ENCODE measurements at regions not wholly inside any gene's neighbourhood (a gene's known extent, or its start where the extent isn't known, plus 50 kb on each side); places are given as distances from the start of the nearest gene placed in this dataset.

GRCh38 chr4:72959411-72959810 is 110.1 kb downstream of the COX18 start:
- TF ChIP-seq EP300 (IDR thresholded peaks at IDR 0.05): no peak
- TF ChIP-seq POLR2AphosphoS5 (IDR thresholded peaks at IDR 0.05): no peak
- TF ChIP-seq POLR2A (IDR thresholded peaks at IDR 0.05): no peak
- TF ChIP-seq CTCF (IDR thresholded peaks at IDR 0.05): no peak
- Histone ChIP-seq H3K4me3 (no peak overlapping the region), H3K9me3 (peaks cover 0 to 6% (median 0%) of the 10 kb centered on the region in 4 donors), H3K4me1 (no peaks in the 10 kb centered on the region), H3K36me3 (no peaks in the 10 kb centered on the region), H3K27ac (no peak overlapping the region), H3K27me3 (no peaks in the 10 kb centered on the region)
- DNase-seq (no peak), ATAC-seq (ENCODE audit: low FRiP score in 2 of 2) (no peak)
- 82 to 92% methylated on average over 2 of the region's 2 CpGs for WGBS, 2 donors

GRCh38 chr4:72954811-72955210 is 114.7 kb downstream of the COX18 start:
- H3K4me3 ChIP-seq: no peak overlapping the region
- H3K27me3 ChIP-seq: no peaks in the 10 kb centered on the region
- no peaks in the 10 kb centered on the region for H3K4me1 ChIP-seq
- DNase-seq: no peak
- TF ChIP-seq CTCF (IDR thresholded peaks at IDR 0.05): no peak
- no peak for TF ChIP-seq POLR2A (IDR thresholded peaks at IDR 0.05)
- no peak for TF ChIP-seq POLR2AphosphoS5 (IDR thresholded peaks at IDR 0.05)
- TF ChIP-seq EP300 (IDR thresholded peaks at IDR 0.05): no peak
- no peak overlapping the region for H3K27ac ChIP-seq
- H3K9me3 ChIP-seq: no peaks in the 10 kb centered on the region
- H3K36me3 ChIP-seq: no peaks in the 10 kb centered on the region
- 82 to 83% methylated on average over 2 of the region's 2 CpGs for WGBS, 2 donors
- no peak for ATAC-seq (ENCODE audit: low FRiP score in 2 of 2)

GRCh38 chr4:72953571-72953970 is 115.9 kb downstream of the COX18 start:
- no peak for ATAC-seq (ENCODE audit: low FRiP score in 2 of 2)
- Histone ChIP-seq H3K27ac (no peak overlapping the region), H3K4me1 (no peaks in the 10 kb centered on the region), H3K9me3 (no peaks in the 10 kb centered on the region), H3K4me3 (no peak overlapping the region), H3K27me3 (no peaks in the 10 kb centered on the region), H3K36me3 (no peaks in the 10 kb centered on the region)
- DNase-seq: no peak
- WGBS, 2 donors: 47 to 65% methylated on average over 1 of the region's 1 CpG
- TF ChIP-seq POLR2AphosphoS5 (IDR thresholded peaks at IDR 0.05): no peak
- no peak for TF ChIP-seq EP300 (IDR thresholded peaks at IDR 0.05)
- no peak for TF ChIP-seq CTCF (IDR thresholded peaks at IDR 0.05)

DNA sequence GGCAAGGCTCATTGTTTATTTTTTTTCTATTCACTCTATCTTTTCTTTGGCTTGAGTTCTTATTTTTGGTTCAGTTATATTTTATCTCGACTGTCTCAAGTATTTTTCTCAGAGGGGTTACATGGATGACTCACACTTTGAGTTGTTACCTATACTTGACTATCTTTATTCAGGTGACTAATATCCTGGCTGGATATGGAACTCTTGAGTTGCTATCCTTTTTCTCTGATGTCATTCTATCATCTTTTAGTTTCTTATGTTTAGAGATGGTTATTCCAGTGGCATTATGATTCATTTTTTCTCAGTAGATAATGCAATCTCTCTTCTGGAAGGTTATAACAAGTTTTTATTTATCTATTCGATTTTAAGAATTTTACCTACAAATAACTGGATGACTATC is 117.9 kb downstream of the COX18 start:
- TF ChIP-seq POLR2A (IDR thresholded peaks at IDR 0.05) (no peak), EP300 (IDR thresholded peaks at IDR 0.05) (no peak), CTCF (IDR thresholded peaks at IDR 0.05) (no peak), POLR2AphosphoS5 (IDR thresholded peaks at IDR 0.05) (no peak)
- H3K27ac ChIP-seq: no peak overlapping the region
- no peaks in the 10 kb centered on the region for H3K9me3 ChIP-seq
- 73% methylated on average over 2 of the region's 2 CpGs for WGBS, 2 donors
- no peaks in the 10 kb centered on the region for H3K4me1 ChIP-seq
- H3K36me3 ChIP-seq: no peaks in the 10 kb centered on the region
- no peak for ATAC-seq (ENCODE audit: low FRiP score in 2 of 2)
- no peak overlapping the region for H3K4me3 ChIP-seq
- no peaks in the 10 kb centered on the region for H3K27me3 ChIP-seq
- DNase-seq: no peak

GRCh38 chr4:72951147-72951546 is 118.4 kb downstream of the COX18 start:
- ATAC-seq (ENCODE audit: low FRiP score in 2 of 2): no peak
- no peak for DNase-seq
- H3K27me3 ChIP-seq: no peaks in the 10 kb centered on the region
- TF ChIP-seq POLR2A (IDR thresholded peaks at IDR 0.05): no peak
- no peak for TF ChIP-seq CTCF (IDR thresholded peaks at IDR 0.05)
- TF ChIP-seq EP300 (IDR thresholded peaks at IDR 0.05): no peak
- TF ChIP-seq POLR2AphosphoS5 (IDR thresholded peaks at IDR 0.05): no peak
- 89 to 95% methylated on average over 1 of the region's 1 CpG for WGBS, 2 donors
- no peak overlapping the region for H3K27ac ChIP-seq
- H3K9me3 ChIP-seq: peaks cover 0 to 3% (median 0%) of the 10 kb centered on the region in 4 donors
- H3K4me1 ChIP-seq: no peaks in the 10 kb centered on the region
- no peak overlapping the region for H3K4me3 ChIP-seq
- H3K36me3 ChIP-seq: no peaks in the 10 kb centered on the region

Data from upper lobe of left lung (tissue), 6 donors.